Activated CD4-positive, CD25-positive, alpha-beta regulatory T cell (primary cell): ENCODE measurements at regions not wholly inside any gene's neighbourhood (a gene's known extent, or its start where the extent isn't known, plus 50 kb on each side); places are given as distances from the start of the nearest gene placed in this dataset.

Source experiments
- DNase-seq, 4 experiments: peaks; one replicate each; lab custom pipeline; 2025; lab: John Stamatoyannopoulos, UW

GRCh38 chr6:145318952-145319351 lies 416.4 kb downstream of the EPM2A start:
- no peak for DNase-seq

GRCh38 chr6:145319605-145320004 lies 415.7 kb downstream of the EPM2A start:
- no peak for DNase-seq

GRCh38 chr6:145323646-145324045 lies 411.7 kb downstream of the EPM2A start:
- DNase-seq: no peak

- DNase-seq: no peak
Measured at GRCh38 chr6:145327586-145327985, 407.7 kb downstream of the EPM2A start.

GRCh38 chr6:145329257-145329656 lies 406.1 kb downstream of the EPM2A start:
- no peak for DNase-seq

GRCh38 chr6:145331066-145331465 lies 404.3 kb downstream of the EPM2A start:
- DNase-seq: no peak

GRCh38 chr6:145332011-145332410 lies 403.3 kb downstream of the EPM2A start:
- no peak for DNase-seq

- no peak for DNase-seq
Measured at GRCh38 chr6:145336119-145336518, 399.2 kb downstream of the EPM2A start.

- DNase-seq: no peak
Measured at GRCh38 chr6:145339089-145339488, 396.2 kb downstream of the EPM2A start.

GRCh38 chr6:145340256-145340655 lies 395.1 kb downstream of the EPM2A start:
- no peak for DNase-seq

GRCh38 chr6:145345094-145345493 lies 390.2 kb downstream of the EPM2A start:
- DNase-seq: no peak

- DNase-seq: no peak
Measured at GRCh38 chr6:145347216-145347615, 388.1 kb downstream of the EPM2A start.

GRCh38 chr6:145349950-145350510 lies 385.3 kb downstream of the EPM2A start:
- DNase-seq: no peak

- no peak for DNase-seq
Measured at GRCh38 chr6:145350928-145351327, 384.4 kb downstream of the EPM2A start.

- DNase-seq: no peak
Measured at GRCh38 chr6:145352382-145353080, 382.8 kb downstream of the EPM2A start.

- no peak for DNase-seq
Measured at GRCh38 chr6:145360865-145361264, 374.5 kb downstream of the EPM2A start.

GRCh38 chr6:145367149-145367548 lies 368.2 kb downstream of the EPM2A start:
- DNase-seq: no peak

- DNase-seq: no peak
Measured at GRCh38 chr6:145368075-145368474, 367.2 kb downstream of the EPM2A start.

GRCh38 chr6:145370559-145370958 lies 364.8 kb downstream of the EPM2A start:
- no peak for DNase-seq

- no peak for DNase-seq
Measured at GRCh38 chr6:145372671-145373151, 362.6 kb downstream of the EPM2A start.

- DNase-seq: no peak
Measured at GRCh38 chr6:145373826-145374225, 361.5 kb downstream of the EPM2A start.

- no peak for DNase-seq
Measured at GRCh38 chr6:145374570-145374969, 360.8 kb downstream of the EPM2A start.

- no peak for DNase-seq
Measured at GRCh38 chr6:145375502-145375901, 359.8 kb downstream of the EPM2A start.

GRCh38 chr6:145380186-145380585 lies 355.1 kb downstream of the EPM2A start:
- DNase-seq: no peak
